HFF-Myc (cell line): ENCODE measurements at regions not wholly inside any gene's neighbourhood (a gene's known extent, or its start where the extent isn't known, plus 50 kb on each side); places are given as distances from the start of the nearest gene placed in this dataset.
"Not testable (repeated sequence)": the region's sequence is repeated elsewhere in the genome, so short reads cannot be mapped to it uniquely, and the experiment has no call there.

Experiments used
- DNase-seq: peaks from one replicate; pipeline ENCODE4 v3.0.0-alpha.2; 2011; ENCODE audit warnings: low read depth; ENCODE audit errors: extremely low read depth
- H3K4me3 ChIP-seq: replicated peaks from 2 replicates; pipeline ENCODE4 v1.5.1; 2011; ENCODE audit warnings: low read depth, mild to moderate bottlenecking, control low read depth, low read length
- CTCF ChIP-seq: IDR thresholded peaks from 2 replicates; pipeline ENCODE4 v1.5.1; 2012; ENCODE audit warnings: mild to moderate bottlenecking, low read depth, low read length, control low read depth; ENCODE audit errors: missing control alignments

- DNase-seq: no peak
- H3K4me3 ChIP-seq: no peak overlapping the region
- TF ChIP-seq CTCF: no peak
These were observed 342.6 kb downstream of the NSUN3 start for GRCh38 chr3:94405258-94406035.

GRCh38 chr3:94406595-94406994, 343.7 kb downstream of the NSUN3 start:
- DNase-seq: no peak
- no peak overlapping the region for H3K4me3 ChIP-seq
- no peak for TF ChIP-seq CTCF

GRCh38 chr3:94412936-94413335, 350.1 kb downstream of the NSUN3 start:
- DNase-seq, H3K4me3 ChIP-seq: not testable (repeated sequence)

- TF ChIP-seq CTCF: no peak
- H3K4me3 ChIP-seq: no peak overlapping the region
- DNase-seq: no peak
These were observed 350.7 kb downstream of the NSUN3 start for GRCh38 chr3:94413336-94414108.

GRCh38 chr3:94414418-94414817, 351.6 kb downstream of the NSUN3 start:
- H3K4me3 ChIP-seq: no peak overlapping the region
- TF ChIP-seq CTCF: no peak
- DNase-seq: no peak

GRCh38 chr3:94416768-94417167, 353.9 kb downstream of the NSUN3 start:
- no peak overlapping the region for H3K4me3 ChIP-seq
- TF ChIP-seq CTCF: no peak
- DNase-seq: no peak

- no peak for DNase-seq
- no peak for TF ChIP-seq CTCF
- H3K4me3 ChIP-seq: no peak overlapping the region
These were observed 355.1 kb downstream of the NSUN3 start for GRCh38 chr3:94417963-94418455.
